Neuronal stem cell (in vitro differentiated cells): ENCODE measurements at regions not wholly inside any gene's neighbourhood (a gene's known extent, or its start where the extent isn't known, plus 50 kb on each side); places are given as distances from the start of the nearest gene placed in this dataset.

Experiments
- DNase-seq: peaks from one replicate; pipeline ENCODE4 v3.0.0-alpha.2; 2013; ENCODE audit warnings: low spot score
- H2AFZ ChIP-seq: one replicate; pipeline ENCODE4 v1.6.1; 2013; ENCODE audit warnings: mild to moderate bottlenecking, low read length, inconsistent platforms
- H2AK5ac ChIP-seq: 2 replicates; pipeline ENCODE4 v1.6.1; 2013; ENCODE audit warnings: low read depth, mild to moderate bottlenecking, inconsistent platforms, low read length, moderate library complexity, mixed read lengths
- H2BK120ac ChIP-seq: 2 replicates; pipeline ENCODE4 v1.6.1; 2013; ENCODE audit warnings: low read depth, mild to moderate bottlenecking, inconsistent platforms, low read length, moderate library complexity, mixed read lengths
- H2BK12ac ChIP-seq: one replicate; pipeline ENCODE4 v1.6.1; 2013; ENCODE audit warnings: low read length, inconsistent platforms
- H2BK15ac ChIP-seq: 2 replicates; pipeline ENCODE4 v1.6.1; 2013; ENCODE audit warnings: mild to moderate bottlenecking, low read length, inconsistent platforms, mixed read lengths
- H2BK5ac ChIP-seq: one replicate; pipeline ENCODE4 v1.6.1; 2013; ENCODE audit warnings: inconsistent platforms, mild to moderate bottlenecking, low read length, moderate library complexity
- H3K14ac ChIP-seq: one replicate; pipeline ENCODE4 v1.6.1; 2013; ENCODE audit warnings: low read length, inconsistent platforms
- H3K18ac ChIP-seq: 2 replicates; pipeline ENCODE4 v1.6.1; 2013; ENCODE audit warnings: low read length, inconsistent platforms
- H3K23ac ChIP-seq: 2 replicates; pipeline ENCODE4 v1.6.1; 2013; ENCODE audit warnings: low read depth, mild to moderate bottlenecking, mixed read lengths, low read length, inconsistent platforms; ENCODE audit not compliant: poor library complexity
- H3K27ac ChIP-seq: replicated peaks from 3 replicates; pipeline ENCODE4 v1.5.1; 2013; ENCODE audit warnings: low read length, inconsistent platforms
- H3K27me3 ChIP-seq, 3 experiments: 2 replicates each; pipeline ENCODE4 v1.6.1; 2013; ENCODE audit warnings: low read length in 3 of 3, mild to moderate bottlenecking in 2 of 3, inconsistent platforms in 1 of 3, low read depth in 1 of 3, mixed read lengths in 1 of 3, moderate library complexity in 1 of 3; ENCODE audit not compliant: control insufficient read depth in 3 of 3, insufficient read depth in 3 of 3
- H3K36me3 ChIP-seq, 2 donors: replicated peaks in 1 of 2; 2 replicates each; pipeline ENCODE4 v1.6.1; 2013; ENCODE audit warnings: low read length in 2 of 2; ENCODE audit not compliant: control insufficient read depth in 2 of 2, insufficient read depth in 2 of 2
- H3K4ac ChIP-seq: 2 replicates; pipeline ENCODE4 v1.6.1; 2013; ENCODE audit warnings: inconsistent platforms, mild to moderate bottlenecking, low read length, moderate library complexity
- H3K4me1 ChIP-seq, 2 donors: 1 replicate in 1 of 2; 2 replicates in 1 of 2; pipeline ENCODE4 v1.6.1; 2013; ENCODE audit warnings: low read length in 2 of 2, low read depth in 1 of 2; ENCODE audit not compliant: control insufficient read depth in 2 of 2, insufficient read depth in 1 of 2
- H3K4me2 ChIP-seq: one replicate; pipeline ENCODE4 v1.6.1; 2013; ENCODE audit warnings: mild to moderate bottlenecking, low read length, inconsistent platforms; ENCODE audit not compliant: insufficient read depth, poor library complexity, severe bottlenecking
- H3K4me3 ChIP-seq, 2 donors: 2 replicates each; pipeline ENCODE4 v1.5.1; 2013; ENCODE audit warnings: low read length in 2 of 2, mild to moderate bottlenecking in 2 of 2, inconsistent platforms in 1 of 2, moderate library complexity in 1 of 2
- H3K79me1 ChIP-seq: one replicate; pipeline ENCODE4 v1.6.1; 2013; ENCODE audit warnings: low read depth, mild to moderate bottlenecking, inconsistent platforms, low read length, moderate library complexity
- H3K9ac ChIP-seq: one replicate; pipeline ENCODE4 v1.6.1; 2013; ENCODE audit warnings: mild to moderate bottlenecking, low read depth, low read length, inconsistent platforms; ENCODE audit not compliant: poor library complexity
- H3K9me3 ChIP-seq, 2 donors: replicated peaks in 1 of 2; 2 replicates each; pipeline versions ENCODE3 to v1.6.1; 2013; ENCODE audit warnings: low read length in 2 of 2, mild to moderate bottlenecking in 2 of 2, inconsistent platforms in 1 of 2, low read depth in 1 of 2, mixed read lengths in 1 of 2, moderate library complexity in 1 of 2; ENCODE audit not compliant: control insufficient read depth in 2 of 2, insufficient read depth in 1 of 2
- H4K8ac ChIP-seq: one replicate; pipeline ENCODE4 v1.6.1; 2013; ENCODE audit warnings: low read depth, mild to moderate bottlenecking, inconsistent platforms, low read length, moderate library complexity
- H4K91ac ChIP-seq: one replicate; pipeline ENCODE4 v1.6.1; 2013; ENCODE audit warnings: low read length, low read depth, mild to moderate bottlenecking, inconsistent platforms; ENCODE audit not compliant: poor library complexity
- WGBS, 2 donors: extraction: QIAGEN DNeasy Blood & Tissue Kit; methylation state at CpG; one replicate each; pipeline ENCODE4 v1.1.7; 2013; ENCODE audit warnings: missing lambda C conversion rate in 2 of 2, mixed read lengths in 1 of 2; ENCODE audit not compliant: insufficient read length in 2 of 2, insufficient replicate concordance in 1 of 2; ENCODE audit errors: extremely low coverage in 2 of 2; 5-methylcytosine and 5-hydroxymethylcytosine counted together

GRCh38 chr5:21195145-21195544 lies 1207.1 kb upstream of the CDH18 start:
- Histone ChIP-seq H3K9ac (no peak overlapping the region), H3K36me3 (no peaks in the 10 kb centered on the region), H4K8ac (no peak overlapping the region), H3K79me1 (no peaks in the 10 kb centered on the region), H2BK120ac (no peak overlapping the region), H2BK5ac (no peak overlapping the region), H3K27me3 (no peaks in the 10 kb centered on the region), H3K23ac (no peak overlapping the region), H3K18ac (no peak overlapping the region), H3K9me3 (no peaks in the 10 kb centered on the region), H3K14ac (no peak overlapping the region), H3K4me1 (no peaks in the 10 kb centered on the region), H2BK12ac (no peak overlapping the region), H2AK5ac (no peak overlapping the region), H3K4ac (no peak overlapping the region), H3K27ac (no peak overlapping the region), H2AFZ (no peak overlapping the region), H3K4me3 (no peak overlapping the region), H2BK15ac (no peak overlapping the region), H3K4me2 (no peak overlapping the region), H4K91ac (no peak overlapping the region)
- no peak for DNase-seq
- WGBS, 2 donors, result no CpG with 5 or more reads among the region's 4 CpGs

- H3K4ac ChIP-seq, result no peak overlapping the region
- no peak overlapping the region for H4K91ac ChIP-seq
- no peaks in the 10 kb centered on the region for H3K79me1 ChIP-seq
- no peak overlapping the region for H2BK120ac ChIP-seq
- H2AFZ ChIP-seq, result no peak overlapping the region
- no peaks in the 10 kb centered on the region for H3K27me3 ChIP-seq
- H3K27ac ChIP-seq, result no peak overlapping the region
- H4K8ac ChIP-seq, result no peak overlapping the region
- H2BK12ac ChIP-seq, result no peak overlapping the region
- no peaks in the 10 kb centered on the region for H3K9me3 ChIP-seq
- no peak overlapping the region for H3K14ac ChIP-seq
- no peak overlapping the region for H3K23ac ChIP-seq
- H2BK15ac ChIP-seq, result no peak overlapping the region
- H3K18ac ChIP-seq, result no peak overlapping the region
- no peak overlapping the region for H2AK5ac ChIP-seq
- no peak overlapping the region for H3K4me3 ChIP-seq
- no peak overlapping the region for H3K9ac ChIP-seq
- DNase-seq, result no peak
- no CpG with 5 or more reads among the region's 5 CpGs for WGBS, 2 donors
- no peaks in the 10 kb centered on the region for H3K36me3 ChIP-seq
- no peak overlapping the region for H3K4me2 ChIP-seq
- no peak overlapping the region for H2BK5ac ChIP-seq
- H3K4me1 ChIP-seq, result no peaks in the 10 kb centered on the region
These were observed 1197.5 kb upstream of the CDH18 start for GRCh38 chr5:21185536-21185935.

GRCh38 chr5:21184581-21184980 lies 1196.6 kb upstream of the CDH18 start:
- no peaks in the 10 kb centered on the region for H3K27me3 ChIP-seq
- no peak overlapping the region for H3K4ac ChIP-seq
- no peak overlapping the region for H3K9ac ChIP-seq
- no peaks in the 10 kb centered on the region for H3K9me3 ChIP-seq
- no peak overlapping the region for H4K8ac ChIP-seq
- H3K27ac ChIP-seq, result no peak overlapping the region
- no peak overlapping the region for H3K18ac ChIP-seq
- no peak overlapping the region for H3K14ac ChIP-seq
- no peaks in the 10 kb centered on the region for H3K36me3 ChIP-seq
- H2BK120ac ChIP-seq, result no peak overlapping the region
- no peak overlapping the region for H3K23ac ChIP-seq
- no peak overlapping the region for H3K4me3 ChIP-seq
- no peak overlapping the region for H4K91ac ChIP-seq
- H2AK5ac ChIP-seq, result no peak overlapping the region
- no CpG with 5 or more reads among the region's 4 CpGs for WGBS, 2 donors
- H3K4me2 ChIP-seq, result no peak overlapping the region
- DNase-seq, result no peak
- H2BK5ac ChIP-seq, result no peak overlapping the region
- H3K4me1 ChIP-seq, result no peaks in the 10 kb centered on the region
- no peak overlapping the region for H2BK12ac ChIP-seq
- peak overlapping the region; percentile 17 for H2AFZ ChIP-seq
- no peaks in the 10 kb centered on the region for H3K79me1 ChIP-seq
- H2BK15ac ChIP-seq, result no peak overlapping the region

GRCh38 chr5:21181609-21182125 lies 1193.7 kb upstream of the CDH18 start:
- H4K8ac ChIP-seq, result peak overlapping the region; percentile 43
- DNase-seq, result no peak
- H3K4me2 ChIP-seq, result no peak overlapping the region
- no peak overlapping the region for H2BK15ac ChIP-seq
- no peak overlapping the region for H3K27ac ChIP-seq
- no peaks in the 10 kb centered on the region for H3K4me1 ChIP-seq
- no peak overlapping the region for H3K4ac ChIP-seq
- WGBS, 2 donors, result no CpG with 5 or more reads among the region's 3 CpGs
- no peaks in the 10 kb centered on the region for H3K9me3 ChIP-seq
- H2AFZ ChIP-seq, result peak overlapping the region; percentile 51
- no peaks in the 10 kb centered on the region for H3K27me3 ChIP-seq
- H2AK5ac ChIP-seq, result no peak overlapping the region
- H4K91ac ChIP-seq, result no peak overlapping the region
- H2BK12ac ChIP-seq, result no peak overlapping the region
- no peak overlapping the region for H3K18ac ChIP-seq
- H3K23ac ChIP-seq, result no peak overlapping the region
- no peak overlapping the region for H2BK120ac ChIP-seq
- no peak overlapping the region for H3K9ac ChIP-seq
- no peak overlapping the region for H3K4me3 ChIP-seq
- no peak overlapping the region for H3K14ac ChIP-seq
- no peaks in the 10 kb centered on the region for H3K36me3 ChIP-seq
- no peaks in the 10 kb centered on the region for H3K79me1 ChIP-seq
- H2BK5ac ChIP-seq, result peak overlapping the region; percentile 62
